IMR-90 (cell line): ENCODE measurements at regions not wholly inside any gene's neighbourhood (a gene's known extent, or its start where the extent isn't known, plus 50 kb on each side); places are given as distances from the start of the nearest gene placed in this dataset.
"Not testable (repeated sequence)": the region's sequence is repeated elsewhere in the genome, so short reads cannot be mapped to it uniquely, and the experiment has no call there.

ENCODE experiments used
- ATAC-seq: fragments of 200-7000 bp; cut with Tn5 transposase; 2 replicates; pipeline ENCODE4 v1.9.1; 2020; ENCODE audit warnings: low read depth, mild to moderate bottlenecking, moderate library complexity
- BruUV-seq: library from RNA; stranded (reverse); fragments of 400-500 nt; replicated peaks from 2 replicates; lab custom pipeline; 2021; lab: Mats Ljungman, UMichigan
- CTCF ChIA-PET: fragments of 300-600 bp; formaldehyde crosslinking; extraction: SDS; loops from one replicate; lab custom pipeline; 2021; ENCODE audit warnings: antibody characterized with exemption; lab: Yijun Ruan, JAX
- POLR2A ChIA-PET: fragments of 300-600 bp; sonication (Branson Sonifier 250); formaldehyde crosslinking; loops from one replicate; lab custom pipeline; 2022; ENCODE audit warnings: antibody characterized with exemption; ENCODE audit not compliant: unreplicated experiment; lab: Charles Lee
- DNase-seq: peaks from one replicate; pipeline ENCODE4 v3.0.0; 2013
- H2AFZ ChIP-seq: replicated peaks from 2 replicates; pipeline ENCODE3; 2013; ENCODE audit warnings: low read length, mild to moderate bottlenecking; ENCODE audit not compliant: poor library complexity
- H2AK5ac ChIP-seq: 2 replicates; pipeline ENCODE4 v1.6.1; 2013; ENCODE audit warnings: low read depth, low read length, inconsistent platforms
- H2AK9ac ChIP-seq: replicated peaks from 2 replicates; pipeline ENCODE3; 2013; ENCODE audit warnings: mild to moderate bottlenecking, low read depth, low read length, moderate library complexity; ENCODE audit not compliant: poor library complexity
- H2BK120ac ChIP-seq: 2 replicates; pipeline ENCODE4 v1.6.1; 2013; ENCODE audit warnings: low read depth, low read length, inconsistent platforms
- H2BK15ac ChIP-seq: 3 replicates; pipeline ENCODE4 v1.6.1; 2013; ENCODE audit warnings: low read depth, low read length, inconsistent platforms
- H2BK20ac ChIP-seq: 2 replicates; pipeline ENCODE4 v1.6.1; 2013; ENCODE audit warnings: low read depth, mild to moderate bottlenecking, inconsistent platforms, low read length, moderate library complexity
- H2BK5ac ChIP-seq: 2 replicates; pipeline ENCODE4 v1.6.1; 2013; ENCODE audit warnings: mild to moderate bottlenecking, low read depth, low read length, inconsistent platforms; ENCODE audit not compliant: poor library complexity, severe bottlenecking
- H3K14ac ChIP-seq: replicated peaks from 2 replicates; pipeline ENCODE4 v1.6.1; 2013; ENCODE audit warnings: low read depth, low read length, inconsistent platforms
- H3K18ac ChIP-seq: 2 replicates; pipeline ENCODE4 v1.6.1; 2013; ENCODE audit warnings: low read depth, low read length, control low read depth
- H3K23ac ChIP-seq: 2 replicates; pipeline ENCODE4 v1.6.1; 2013; ENCODE audit warnings: low read depth, low read length, inconsistent platforms
- H3K27ac ChIP-seq: 2 replicates; pipeline ENCODE4 v1.5.1; 2013; ENCODE audit warnings: mild to moderate bottlenecking, control low read depth, low read length; ENCODE audit not compliant: insufficient read depth
- H3K27me3 ChIP-seq: 2 replicates; pipeline ENCODE4 v1.6.1; 2013; ENCODE audit warnings: low read length; ENCODE audit not compliant: control insufficient read depth, insufficient read depth
- H3K36me3 ChIP-seq: 2 replicates; pipeline ENCODE4 v1.6.1; 2013; ENCODE audit warnings: low read length, mixed read lengths; ENCODE audit not compliant: control insufficient read depth, insufficient read depth
- H3K4ac ChIP-seq: 2 replicates; pipeline ENCODE4 v1.6.1; 2013; ENCODE audit warnings: low read depth, low read length, inconsistent platforms
- H3K4me1 ChIP-seq: 2 replicates; pipeline ENCODE4 v1.6.1; 2013; ENCODE audit warnings: low read length, mixed read lengths; ENCODE audit not compliant: control insufficient read depth, insufficient read depth
- H3K4me2 ChIP-seq: 2 replicates; pipeline ENCODE4 v1.6.1; 2013; ENCODE audit warnings: low read depth, mild to moderate bottlenecking, control low read depth, low read length, moderate library complexity
- H3K4me3 ChIP-seq: 2 replicates; pipeline ENCODE4 v1.5.1; 2013; ENCODE audit warnings: low read depth, mild to moderate bottlenecking, control low read depth, low read length, moderate library complexity; ENCODE audit not compliant: insufficient read depth
- H3K56ac ChIP-seq: 2 replicates; pipeline ENCODE4 v1.6.1; 2013; ENCODE audit warnings: low read length, inconsistent platforms; ENCODE audit not compliant: insufficient read depth; ENCODE audit errors: extremely low read depth
- H3K79me1 ChIP-seq, 2 experiments: 2 replicates each; pipeline ENCODE4 v1.6.1; 2013; ENCODE audit warnings: low read length in 2 of 2, inconsistent platforms in 1 of 2, low read depth in 1 of 2
- H3K9ac ChIP-seq: 2 replicates; pipeline ENCODE4 v1.6.1; 2013; ENCODE audit warnings: low read depth, low read length, control low read depth
- H3K9me1 ChIP-seq: 2 replicates; pipeline ENCODE4 v1.6.1; 2013; ENCODE audit warnings: low read length, inconsistent platforms; ENCODE audit not compliant: insufficient read depth
- H3K9me3 ChIP-seq: 2 replicates; pipeline ENCODE4 v1.6.1; 2013; ENCODE audit warnings: low read length; ENCODE audit not compliant: control insufficient read depth, insufficient read depth
- H4K20me1 ChIP-seq: 2 replicates; pipeline ENCODE4 v1.6.1; 2013; ENCODE audit warnings: low read length, inconsistent platforms; ENCODE audit not compliant: insufficient read depth
- H4K5ac ChIP-seq: 2 replicates; pipeline ENCODE4 v1.6.1; 2013; ENCODE audit warnings: mild to moderate bottlenecking, low read depth, low read length, control low read depth
- H4K8ac ChIP-seq, 2 experiments: 2 replicates each; pipeline ENCODE4 v1.6.1; 2013; ENCODE audit warnings: low read depth in 2 of 2, low read length in 2 of 2, control low read depth in 1 of 2, inconsistent platforms in 1 of 2
- H4K91ac ChIP-seq: 2 replicates; pipeline ENCODE4 v1.6.1; 2013; ENCODE audit warnings: low read depth, low read length, inconsistent platforms; ENCODE audit not compliant: insufficient read depth
- WGBS, 2 experiments: methylation state at CpG; one replicate each; pipeline versions ENCODE4 v1.1.5 to v1.1.7; 2013; ENCODE audit warnings: missing lambda C conversion rate in 2 of 2; ENCODE audit not compliant: insufficient read length in 1 of 2; ENCODE audit errors: extremely low coverage in 2 of 2; 5-methylcytosine and 5-hydroxymethylcytosine counted together
- dilution Hi-C: fragments of 300-500 bp; cut with HindIII; formaldehyde crosslinking; loops from one replicate; pipeline ENCODE4 v1.14.3; 2018; ENCODE audit warnings: low sequenced_read_pairs; ENCODE audit not compliant: unreplicated experiment
- in situ Hi-C: fragments of 300-500 bp; cut with MboI; formaldehyde crosslinking; loops from 3 replicates; pipeline ENCODE4 v1.14.3; 2019; ENCODE audit warnings: low sequenced_read_pairs, inconsistent platforms, mixed read lengths
- intact Hi-C: fragments of 100-400 bp; cut with micrococcal nuclease; formaldehyde crosslinking; loops from 2 replicates; pipeline ENCODE4 v1.10.0; 2022

DNA sequence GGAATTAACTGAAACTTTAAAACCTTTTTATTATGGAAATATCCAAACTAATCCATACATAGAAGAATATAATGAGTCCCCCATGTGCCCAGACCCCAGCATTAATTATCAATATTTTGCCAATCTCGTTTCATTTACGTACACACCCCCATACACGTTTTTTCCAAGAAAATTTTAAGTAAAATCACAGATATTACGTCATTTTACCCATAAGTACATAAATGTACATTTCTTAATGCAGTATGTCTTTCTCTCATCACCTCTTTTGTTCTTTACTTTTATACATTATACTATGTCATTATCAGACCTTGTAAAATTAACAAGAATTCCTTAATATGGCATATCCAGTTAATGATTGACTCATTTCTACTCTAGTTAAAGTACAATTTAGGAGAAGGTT lies 2914.1 kb upstream of the OR11H1 start:
- H3K56ac ChIP-seq, POLR2A ChIA-PET, H3K4me3 ChIP-seq, H4K8ac ChIP-seq, DNase-seq, in situ Hi-C loops, H4K91ac ChIP-seq, H2AK5ac ChIP-seq, ATAC-seq, H3K27ac ChIP-seq, H3K14ac ChIP-seq, H2AK9ac ChIP-seq, H3K4ac ChIP-seq, H3K36me3 ChIP-seq, H3K27me3 ChIP-seq, H3K9me3 ChIP-seq, H4K5ac ChIP-seq, H4K20me1 ChIP-seq, H3K4me1 ChIP-seq, H3K23ac ChIP-seq, H2BK15ac ChIP-seq, CTCF ChIA-PET, H3K4me2 ChIP-seq, H3K9me1 ChIP-seq, dilution Hi-C loops, H3K79me1 ChIP-seq, H3K18ac ChIP-seq, H2BK20ac ChIP-seq, BruUV-seq, H2AFZ ChIP-seq, intact Hi-C loops, H2BK120ac ChIP-seq, H2BK5ac ChIP-seq, H3K9ac ChIP-seq: not testable (repeated sequence)
- 20% methylated on average over 2 of the region's 4 CpGs; no CpG with 5 or more reads in 1 of the 2 experiments for WGBS, 2 experiments

DNA sequence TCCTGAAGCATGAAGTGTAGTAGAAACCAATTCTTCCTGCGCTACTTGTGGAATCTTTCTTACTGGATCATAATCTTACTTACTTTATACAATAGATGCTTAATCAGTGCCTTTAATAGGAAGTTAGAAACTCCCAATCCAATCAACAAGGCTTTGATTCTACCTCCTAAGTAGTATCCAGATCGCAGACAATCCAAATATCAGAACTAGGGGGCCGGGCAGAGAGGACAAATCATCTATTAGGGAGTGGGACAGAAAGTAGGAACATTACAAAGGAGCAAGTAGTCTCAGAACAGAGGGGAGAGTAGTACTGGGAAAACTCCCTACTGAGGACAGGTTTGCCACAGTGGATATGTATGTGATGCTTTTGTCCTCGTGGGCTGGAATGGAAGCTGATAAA lies 2901.1 kb upstream of the OR11H1 start:
- H2AK5ac ChIP-seq, H3K27ac ChIP-seq, ATAC-seq, H4K20me1 ChIP-seq, H2BK15ac ChIP-seq, H2BK5ac ChIP-seq, H3K4me1 ChIP-seq, H3K9me1 ChIP-seq, DNase-seq, H3K56ac ChIP-seq, POLR2A ChIA-PET, BruUV-seq, intact Hi-C loops, H2BK120ac ChIP-seq, H4K8ac ChIP-seq, CTCF ChIA-PET, H3K14ac ChIP-seq, H3K36me3 ChIP-seq, H3K4ac ChIP-seq, H3K27me3 ChIP-seq, H2AFZ ChIP-seq, H2AK9ac ChIP-seq, H2BK20ac ChIP-seq, H3K4me3 ChIP-seq, H3K4me2 ChIP-seq, in situ Hi-C loops, H3K9ac ChIP-seq, H3K23ac ChIP-seq, dilution Hi-C loops, H3K79me1 ChIP-seq, H3K18ac ChIP-seq, H4K91ac ChIP-seq, H4K5ac ChIP-seq: not testable (repeated sequence)
- peaks cover 12% of the 10 kb centered on the region for H3K9me3 ChIP-seq
- WGBS, 2 experiments = no CpG with 5 or more reads among the region's 4 CpGs
